Caco-2 (cell line): ENCODE measurements at regions not wholly inside any gene's neighbourhood (a gene's known extent, or its start where the extent isn't known, plus 50 kb on each side); places are given as distances from the start of the nearest gene placed in this dataset.
"Not testable (repeated sequence)": the region's sequence is repeated elsewhere in the genome, so short reads cannot be mapped to it uniquely, and the experiment has no call there.

Source experiments
- BruUV-seq: library from RNA; stranded (reverse); fragments of 400-500 nt; replicated peaks from 2 replicates; lab custom pipeline; 2021; lab: Mats Ljungman, UMichigan
- CTCF ChIA-PET: fragments of 300-600 bp; sonication (Branson Sonifier 250); formaldehyde crosslinking; loops from one replicate; lab custom pipeline; 2022; ENCODE audit warnings: antibody characterized with exemption; lab: Charles Lee
- POLR2A ChIA-PET: fragments of 300-600 bp; sonication (Branson Sonifier 250); formaldehyde crosslinking; loops from one replicate; lab custom pipeline; 2022; ENCODE audit warnings: antibody characterized with exemption; lab: Charles Lee
- DNase-seq, 2 experiments: peaks; one replicate each; pipeline versions ENCODE4 v3.0.0 to v3.0.0-alpha.2; 2020 to 2022
- H3K27me3 ChIP-seq: replicated peaks from 2 replicates; pipeline ENCODE4 v1.6.0; 2011; ENCODE audit warnings: low read length; ENCODE audit not compliant: control insufficient read depth, insufficient read depth
- H3K36me3 ChIP-seq: 2 replicates; pipeline ENCODE4 v1.5.1; 2011; ENCODE audit warnings: low read length; ENCODE audit not compliant: control insufficient read depth, insufficient read depth
- H3K4me1 ChIP-seq: fragments of 250-450 bp; sonication (Bioruptor Pico); 2 replicates; pipeline ENCODE4 v1.5.1; 2020; ENCODE audit warnings: mild to moderate bottlenecking
- H3K4me3 ChIP-seq: 2 replicates; pipeline ENCODE4 v1.5.1; 2011; ENCODE audit warnings: low read depth, mild to moderate bottlenecking, control low read depth, low read length
- H3K9me3 ChIP-seq: fragments of 250-450 bp; sonication (Bioruptor Pico); 2 replicates; pipeline ENCODE4 v1.5.1; 2020; ENCODE audit warnings: mild to moderate bottlenecking, moderate library complexity
- H3K27ac Mint-ChIP-seq: one replicate; pipeline ENCODE4 v1.8.0; 2022; ENCODE audit warnings: mixed read lengths; ENCODE audit not compliant: unreplicated experiment
- H3K27me3 Mint-ChIP-seq: one replicate; pipeline ENCODE4 v1.8.0; 2022; ENCODE audit warnings: mixed read lengths; ENCODE audit not compliant: insufficient read depth, unreplicated experiment
- H3K36me3 Mint-ChIP-seq: one replicate; pipeline ENCODE4 v1.8.0; 2022; ENCODE audit warnings: mild to moderate bottlenecking, mixed read lengths; ENCODE audit not compliant: insufficient read depth, unreplicated experiment
- H3K4me1 Mint-ChIP-seq: one replicate; pipeline ENCODE4 v1.8.0; 2022; ENCODE audit warnings: low read depth, mixed read lengths; ENCODE audit not compliant: unreplicated experiment
- H3K4me3 Mint-ChIP-seq: one replicate; pipeline ENCODE4 v1.8.0; 2022; ENCODE audit warnings: mild to moderate bottlenecking, moderate library complexity, mixed read lengths; ENCODE audit not compliant: unreplicated experiment
- H3K9me3 Mint-ChIP-seq: one replicate; pipeline ENCODE4 v1.8.0; 2022; ENCODE audit warnings: mixed read lengths; ENCODE audit not compliant: unreplicated experiment
- intact Hi-C: fragments of 100-400 bp; cut with micrococcal nuclease; formaldehyde crosslinking; loops from one replicate; pipeline ENCODE4 v1.10.0; 2022; ENCODE audit not compliant: unreplicated experiment
- TF ChIP-seq, protein P1 (sequence below), 2 experiments: fragments of 200-600 bp in 1 of 2; IDR thresholded peaks; 1 replicate in 1 of 2; 2 replicates in 1 of 2; pipeline versions ENCODE4 v1.5.1 to v1.8.0; 2011 to 2022; ENCODE audit warnings: antibody characterized with exemption in 1 of 2, control low read depth in 1 of 2, inconsistent platforms in 1 of 2, low read depth in 1 of 2, low read length in 1 of 2, mild to moderate bottlenecking in 1 of 2, moderate library complexity in 1 of 2; ENCODE audit not compliant: insufficient read depth in 1 of 2, severe bottlenecking in 1 of 2, unreplicated experiment in 1 of 2

DNA sequence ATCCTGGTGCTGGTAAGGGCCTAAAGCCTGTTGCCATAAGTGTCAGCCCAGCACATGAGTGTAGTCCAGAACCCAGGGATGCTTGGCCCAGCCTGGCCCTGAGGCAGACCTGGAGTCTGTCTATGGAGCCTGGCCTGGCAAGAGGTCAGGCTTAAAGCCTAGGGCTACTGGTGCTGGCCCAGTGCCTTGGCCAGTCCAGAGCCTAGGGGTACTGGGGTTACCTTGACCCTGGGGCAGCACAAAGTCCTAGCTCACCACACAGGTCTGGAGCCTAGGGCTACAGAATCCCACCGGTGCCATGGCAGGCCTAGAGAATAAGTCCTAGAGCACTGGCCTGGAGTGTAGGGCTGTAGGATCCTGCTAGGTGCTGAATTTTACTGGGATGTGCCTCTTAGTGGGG, 393.8 kb downstream of the MAGEE1 start:
- Histone ChIP-seq H3K9me3 (no peaks in the 10 kb centered on the region), H3K36me3 (no peaks in the 10 kb centered on the region), H3K27me3 (no peaks in the 10 kb centered on the region), H3K4me1 (no peaks in the 10 kb centered on the region), H3K4me3 (no peak overlapping the region)
- intact Hi-C loops = no loop called here
- CTCF ChIA-PET = no interaction called here
- no peak overlapping the region for H3K27ac Mint-ChIP-seq
- TF ChIP-seq, protein P1, sequence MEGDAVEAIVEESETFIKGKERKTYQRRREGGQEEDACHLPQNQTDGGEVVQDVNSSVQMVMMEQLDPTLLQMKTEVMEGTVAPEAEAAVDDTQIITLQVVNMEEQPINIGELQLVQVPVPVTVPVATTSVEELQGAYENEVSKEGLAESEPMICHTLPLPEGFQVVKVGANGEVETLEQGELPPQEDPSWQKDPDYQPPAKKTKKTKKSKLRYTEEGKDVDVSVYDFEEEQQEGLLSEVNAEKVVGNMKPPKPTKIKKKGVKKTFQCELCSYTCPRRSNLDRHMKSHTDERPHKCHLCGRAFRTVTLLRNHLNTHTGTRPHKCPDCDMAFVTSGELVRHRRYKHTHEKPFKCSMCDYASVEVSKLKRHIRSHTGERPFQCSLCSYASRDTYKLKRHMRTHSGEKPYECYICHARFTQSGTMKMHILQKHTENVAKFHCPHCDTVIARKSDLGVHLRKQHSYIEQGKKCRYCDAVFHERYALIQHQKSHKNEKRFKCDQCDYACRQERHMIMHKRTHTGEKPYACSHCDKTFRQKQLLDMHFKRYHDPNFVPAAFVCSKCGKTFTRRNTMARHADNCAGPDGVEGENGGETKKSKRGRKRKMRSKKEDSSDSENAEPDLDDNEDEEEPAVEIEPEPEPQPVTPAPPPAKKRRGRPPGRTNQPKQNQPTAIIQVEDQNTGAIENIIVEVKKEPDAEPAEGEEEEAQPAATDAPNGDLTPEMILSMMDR (IDR thresholded peaks at IDR 0.05; ENCODE audit: insufficient read depth in 1 of 2, low read depth in 1 of 2, low read length in 1 of 2, severe bottlenecking in 1 of 2, unreplicated experiment in 1 of 2) = no peak
- no peaks in the 10 kb centered on the region for H3K9me3 Mint-ChIP-seq
- no peaks in the 10 kb centered on the region for H3K4me1 Mint-ChIP-seq
- H3K27me3 Mint-ChIP-seq = no peaks in the 10 kb centered on the region
- no peak for DNase-seq
- H3K36me3 Mint-ChIP-seq = no peaks in the 10 kb centered on the region
- POLR2A ChIA-PET = no interaction called here
- no TSS peak for BruUV-seq
- H3K4me3 Mint-ChIP-seq = no peak overlapping the region

DNA sequence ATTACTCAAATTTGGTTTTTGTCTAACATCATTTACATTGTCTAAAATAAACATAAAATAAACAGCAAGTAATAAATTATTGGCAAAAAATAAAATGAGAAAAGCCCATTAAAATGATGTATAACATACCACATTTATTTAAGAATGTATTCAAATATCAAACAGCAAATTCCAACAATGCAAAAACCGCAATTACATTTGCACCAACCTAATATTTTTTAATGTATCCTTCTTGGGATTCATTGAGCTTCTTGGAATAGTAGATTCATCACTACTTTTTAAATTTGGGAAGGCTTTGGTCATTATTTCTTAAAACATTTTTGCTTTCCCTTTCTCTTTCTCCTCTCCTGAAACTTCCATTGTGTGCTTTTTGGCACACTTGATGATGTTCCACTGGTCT, 400.2 kb downstream of the MAGEE1 start:
- CTCF ChIA-PET = no interaction called here
- intact Hi-C loops = no loop called here
- TF ChIP-seq, protein P1 (IDR thresholded peaks at IDR 0.05; ENCODE audit: insufficient read depth in 1 of 2, low read depth in 1 of 2, low read length in 1 of 2, severe bottlenecking in 1 of 2, unreplicated experiment in 1 of 2) = no peak
- Mint-ChIP-seq H3K27ac (no peak overlapping the region), H3K4me3 (no peak overlapping the region), H3K9me3 (no peaks in the 10 kb centered on the region), H3K4me1 (no peaks in the 10 kb centered on the region), H3K36me3 (no peaks in the 10 kb centered on the region), H3K27me3 (peaks cover 3% of the 10 kb centered on the region)
- no peaks in the 10 kb centered on the region for H3K36me3 ChIP-seq
- POLR2A ChIA-PET = no interaction called here
- BruUV-seq = no TSS peak
- no peaks in the 10 kb centered on the region for H3K27me3 ChIP-seq
- H3K4me1 ChIP-seq = no peaks in the 10 kb centered on the region
- no peak for DNase-seq
- H3K9me3 ChIP-seq = no peaks in the 10 kb centered on the region
- no peak overlapping the region for H3K4me3 ChIP-seq

DNA sequence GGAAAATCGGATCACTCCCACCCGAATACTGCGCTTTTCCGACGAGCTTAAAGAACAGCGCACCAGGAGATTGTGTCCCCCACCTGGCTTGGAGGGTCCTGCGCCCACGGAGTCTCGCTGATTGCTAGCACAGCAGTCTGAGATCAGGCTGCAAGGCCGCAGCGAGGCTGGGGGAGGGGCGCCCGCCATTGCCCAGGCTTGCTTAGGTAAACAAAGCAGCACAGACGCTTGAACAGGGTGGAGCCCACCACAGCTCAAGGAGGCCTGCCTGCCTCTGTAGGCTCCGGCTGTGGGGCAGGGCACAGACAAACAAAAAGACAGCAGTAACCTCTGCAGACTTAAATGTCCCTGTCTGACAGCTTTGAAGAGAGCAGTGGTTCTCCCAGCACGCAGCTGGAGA, 413.4 kb downstream of the MAGEE1 start:
- H3K36me3 Mint-ChIP-seq, H3K36me3 ChIP-seq, H3K9me3 Mint-ChIP-seq, intact Hi-C loops, H3K27me3 ChIP-seq, H3K4me3 Mint-ChIP-seq, DNase-seq, H3K4me1 Mint-ChIP-seq, H3K4me3 ChIP-seq, CTCF ChIA-PET, POLR2A ChIA-PET, BruUV-seq, H3K4me1 ChIP-seq, H3K27ac Mint-ChIP-seq, H3K27me3 Mint-ChIP-seq, H3K9me3 ChIP-seq: not testable (repeated sequence)

DNA sequence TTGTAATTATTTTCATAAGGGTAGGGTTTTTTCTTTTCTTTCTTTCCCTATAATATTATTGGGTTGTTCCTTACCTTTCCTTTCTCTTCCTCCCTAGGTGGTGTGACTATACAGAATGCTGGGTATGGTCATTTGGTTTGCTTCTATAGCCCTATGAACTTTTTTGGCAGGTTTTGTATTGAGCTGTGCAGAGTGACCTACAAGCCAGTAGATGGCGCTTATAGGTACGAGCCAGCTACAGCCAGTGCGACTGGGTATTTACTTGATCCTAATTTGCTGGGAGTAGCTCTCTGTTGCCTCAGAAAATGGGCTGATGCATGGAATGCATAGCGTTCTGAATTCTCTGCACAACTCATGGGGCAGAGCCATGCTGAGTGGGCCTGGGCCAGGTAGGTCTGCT, 423.3 kb downstream of the MAGEE1 start:
- H3K27ac Mint-ChIP-seq = no peak overlapping the region
- no peaks in the 10 kb centered on the region for H3K4me1 Mint-ChIP-seq
- no peak overlapping the region for H3K4me3 Mint-ChIP-seq
- H3K36me3 Mint-ChIP-seq = no peaks in the 10 kb centered on the region
- no TSS peak for BruUV-seq
- ChIA-PET CTCF (no interaction called here), POLR2A (no interaction called here)
- Histone ChIP-seq H3K4me1 (no peaks in the 10 kb centered on the region), H3K9me3 (no peaks in the 10 kb centered on the region), H3K36me3 (no peaks in the 10 kb centered on the region), H3K27me3 (no peaks in the 10 kb centered on the region), H3K4me3 (no peak overlapping the region)
- TF ChIP-seq, protein P1 (IDR thresholded peaks at IDR 0.05; ENCODE audit: insufficient read depth in 1 of 2, low read depth in 1 of 2, low read length in 1 of 2, severe bottlenecking in 1 of 2, unreplicated experiment in 1 of 2) = no peak
- intact Hi-C loops = no loop called here
- H3K27me3 Mint-ChIP-seq = no peaks in the 10 kb centered on the region
- H3K9me3 Mint-ChIP-seq = peaks cover 11% of the 10 kb centered on the region
- DNase-seq = no peak
